Medulla oblongata (tissue), 1 donor: ENCODE measurements at regions not wholly inside any gene's neighbourhood (a gene's known extent, or its start where the extent isn't known, plus 50 kb on each side); places are given as distances from the start of the nearest gene placed in this dataset.
"Not testable (repeated sequence)": the region's sequence is repeated elsewhere in the genome, so short reads cannot be mapped to it uniquely, and the experiment has no call there.

Experiments used
- DNase-seq: peaks from one replicate; pipeline ENCODE4 v3.0.0-alpha.2; 2015; ENCODE audit errors: extremely low spot score

GRCh38 chr9:129414377-129414992 is 206.4 kb downstream of the C9orf50 start:
- peak; percentile 35 for DNase-seq

GRCh38 chr9:129413537-129414376 is 207.1 kb downstream of the C9orf50 start:
- peak; percentile 97 for DNase-seq

DNA sequence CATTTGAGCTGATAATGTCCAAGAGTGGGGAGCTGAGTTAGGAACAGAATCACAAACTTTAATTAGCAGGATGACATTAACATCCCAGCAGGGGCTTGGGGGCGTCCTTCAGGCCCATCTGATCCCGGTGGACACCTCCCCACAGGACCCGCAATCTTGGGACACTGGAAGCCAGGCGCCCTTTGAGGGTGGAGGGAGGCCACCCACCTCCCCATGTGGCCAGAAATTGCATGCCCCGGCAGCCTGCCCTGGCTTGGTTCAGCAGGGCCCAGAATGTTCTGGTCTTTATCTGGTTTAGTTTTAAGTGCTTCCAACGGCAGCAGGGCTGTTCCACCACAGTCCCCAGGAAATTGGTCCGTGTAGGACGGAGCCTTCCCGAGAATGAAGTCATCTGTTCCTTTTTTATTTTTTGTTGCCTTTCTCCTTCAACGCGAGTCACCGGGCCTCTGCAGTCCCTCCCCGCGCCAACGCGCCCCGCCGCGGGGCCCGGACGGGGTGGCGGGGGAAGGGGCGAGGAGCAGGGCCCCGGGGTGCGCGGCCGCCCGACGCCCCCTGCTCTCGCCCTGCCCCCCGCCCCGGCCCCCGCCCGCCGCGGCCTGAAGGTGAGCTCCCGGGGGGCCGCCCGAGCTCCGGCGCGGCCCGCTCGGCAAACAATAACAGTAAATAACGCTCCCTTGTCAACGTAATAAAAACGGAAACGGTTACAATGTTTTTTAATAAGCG is 207.9 kb downstream of the C9orf50 start:
- DNase-seq, result peak; percentile 78

GRCh38 chr9:129412176-129412813 is 208.6 kb downstream of the C9orf50 start:
- not testable (repeated sequence) for DNase-seq

- DNase-seq, result no peak
Observed at GRCh38 chr9:129411501-129412175, 209.3 kb downstream of the C9orf50 start.

DNA sequence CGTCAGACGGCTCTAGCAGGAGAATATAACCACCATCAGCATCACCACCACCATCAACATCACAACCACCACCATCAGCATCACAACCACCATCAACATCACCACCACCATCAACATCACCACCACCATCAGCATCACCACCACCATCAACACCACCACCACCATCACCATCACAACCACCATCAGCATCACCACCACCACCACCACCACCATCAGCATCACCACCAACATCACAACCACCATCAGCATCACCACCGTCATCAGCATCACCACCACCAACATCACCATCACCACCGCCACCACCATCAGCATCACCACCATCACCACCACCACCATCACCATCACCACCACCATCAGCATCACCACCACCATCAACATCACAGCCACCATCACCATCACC is 210.7 kb downstream of the C9orf50 start:
- no peak for DNase-seq

DNA sequence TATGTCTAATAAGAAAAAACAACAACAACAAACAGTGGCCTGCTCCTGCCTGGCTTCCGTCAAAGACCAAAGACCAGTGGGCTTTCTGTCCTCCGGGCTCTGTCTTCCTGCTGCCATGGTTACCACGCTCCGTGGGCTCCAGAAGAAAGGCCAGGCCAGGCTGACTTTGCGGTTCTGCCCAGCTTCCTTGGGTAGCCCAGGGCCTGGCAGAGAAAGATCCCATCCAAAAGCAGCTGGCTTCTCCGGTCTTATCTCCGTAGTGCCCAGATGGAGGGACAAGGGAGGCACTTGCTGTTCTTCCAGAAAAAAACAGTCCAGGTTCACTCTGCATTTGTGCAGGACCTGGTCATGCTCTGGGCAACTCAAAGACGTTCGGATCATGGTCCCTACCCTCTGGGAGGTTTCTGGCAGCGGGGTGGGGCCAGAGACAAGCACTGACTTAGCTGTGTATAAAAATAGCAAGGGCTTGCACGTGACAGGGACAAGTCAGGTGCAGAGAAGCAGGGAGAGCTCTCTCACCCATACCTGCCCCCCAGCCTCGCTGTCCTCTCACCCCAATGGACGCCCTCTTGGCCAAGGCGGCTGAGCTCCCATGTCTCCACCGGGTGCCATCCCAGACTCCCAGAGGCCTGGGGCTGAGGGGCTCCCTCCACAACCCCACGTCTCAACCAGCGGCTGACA is 212.2 kb downstream of the C9orf50 start:
- peak; percentile 48 for DNase-seq

GRCh38 chr9:129407905-129408452 is 212.9 kb downstream of the C9orf50 start:
- DNase-seq, result peak; percentile 27

GRCh38 chr9:129406278-129407225 is 214.3 kb downstream of the C9orf50 start:
- no peak for DNase-seq

DNA sequence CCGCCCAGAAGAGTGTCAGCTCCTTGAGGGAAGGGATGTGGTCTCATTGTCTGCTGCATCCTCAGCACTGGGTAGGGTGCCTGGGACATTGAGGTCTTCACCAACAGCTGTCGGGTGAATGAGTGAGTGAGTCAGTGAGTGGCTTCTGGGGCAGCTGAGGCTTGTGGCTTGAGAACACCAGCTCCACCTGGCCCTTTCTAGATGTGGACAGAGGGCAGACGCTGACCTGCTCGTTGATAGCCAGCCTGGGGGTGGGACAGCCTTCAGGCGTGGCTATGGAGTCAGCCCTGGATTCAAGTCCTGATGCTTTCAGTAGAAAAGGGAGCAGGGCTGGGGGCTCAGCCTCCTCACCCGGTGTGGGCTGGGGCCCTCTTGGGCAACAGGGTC is 215.1 kb downstream of the C9orf50 start:
- no peak for DNase-seq

DNA sequence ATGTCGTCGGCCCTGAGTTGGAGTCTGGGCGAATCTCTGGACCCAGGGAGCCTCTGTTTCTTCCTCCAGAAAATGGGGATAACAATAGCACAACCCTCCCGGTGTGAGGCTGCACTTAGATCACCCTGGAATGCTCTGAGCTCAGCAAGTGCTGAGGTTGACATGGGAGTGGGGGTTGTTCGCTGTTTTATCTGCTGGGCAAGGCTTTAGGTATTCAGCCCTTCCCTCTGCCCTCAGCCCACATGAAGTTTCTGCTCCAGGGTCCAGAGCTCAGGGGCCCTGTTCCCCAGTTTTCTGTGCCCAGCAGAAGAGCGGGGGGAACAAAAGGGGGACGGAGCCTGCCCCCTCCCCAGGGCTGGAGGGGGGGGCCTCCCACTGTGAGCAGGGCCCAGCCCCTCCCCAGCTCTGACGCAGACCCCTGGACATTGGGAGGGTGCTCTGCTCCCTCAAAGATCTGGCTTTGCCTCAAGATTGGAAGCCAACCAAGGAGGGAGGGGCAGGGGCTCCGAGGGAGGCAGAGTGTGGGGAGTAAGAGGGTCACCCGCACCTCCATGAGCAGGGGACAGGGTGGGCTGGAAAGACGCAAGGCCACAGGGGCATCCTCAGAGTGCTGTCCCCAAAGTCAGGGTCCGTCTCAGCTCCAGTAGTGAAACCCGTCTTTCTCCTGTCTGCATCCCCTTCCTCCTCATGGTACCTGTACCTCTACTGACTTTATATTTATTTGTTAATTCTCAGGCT is 215.6 kb downstream of the C9orf50 start:
- DNase-seq, result no peak

DNA sequence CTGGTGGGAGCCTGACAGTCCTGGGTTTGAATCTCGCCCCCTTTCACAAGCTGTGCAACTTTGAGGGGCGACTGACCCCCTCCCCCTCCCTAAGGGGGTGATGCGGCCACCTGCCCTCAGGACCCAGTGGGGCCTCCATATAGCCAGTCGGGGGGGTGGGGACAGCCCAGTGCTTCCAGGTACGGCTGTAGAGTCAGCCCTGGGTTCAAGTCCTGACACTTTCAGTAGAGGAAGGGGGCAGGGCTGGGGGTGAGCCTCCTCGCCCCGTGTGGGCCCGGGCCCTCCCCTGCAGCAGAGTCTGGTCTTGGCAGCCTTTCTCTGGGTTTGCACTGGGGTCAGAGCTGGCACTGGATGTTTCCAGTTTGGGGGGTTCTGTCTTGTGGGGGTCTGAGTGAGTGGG is 216.3 kb downstream of the C9orf50 start:
- no peak for DNase-seq

- DNase-seq, result no peak
Observed at GRCh38 chr9:129403779-129404620, 216.9 kb downstream of the C9orf50 start.

GRCh38 chr9:129402931-129403778 is 217.7 kb downstream of the C9orf50 start:
- DNase-seq, result no peak

DNA sequence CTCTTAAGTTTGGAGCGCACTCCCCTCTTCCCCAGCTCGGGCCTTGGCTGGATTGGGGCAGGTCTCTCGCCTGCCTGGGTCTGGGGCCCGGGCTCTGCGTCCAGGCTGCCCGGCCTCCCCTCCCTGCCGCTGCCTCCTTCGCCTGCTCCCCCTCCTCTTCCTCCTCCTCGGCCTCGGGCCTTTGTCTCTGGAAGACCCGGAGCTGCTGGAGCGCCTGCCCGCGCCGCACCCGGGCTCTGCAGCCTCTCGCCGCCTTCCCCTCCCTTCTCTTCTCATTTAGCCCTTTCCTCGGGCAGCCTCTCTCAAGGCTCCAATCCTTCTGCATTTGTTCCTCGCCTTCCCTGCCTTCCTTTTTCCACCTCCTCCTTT is 218.5 kb downstream of the C9orf50 start:
- no peak for DNase-seq

GRCh38 chr9:129401623-129402370 is 219.1 kb downstream of the C9orf50 start:
- no peak for DNase-seq
